ENCODE measurements at regions not wholly inside any gene's neighbourhood (a gene's known extent, or its start where the extent isn't known, plus 50 kb on each side); places are given as distances from the start of the nearest gene placed in this dataset.
A peak's percentile ranks its signal among the peaks of the same experiment; 100 is the strongest.

GRCh38 chr7:35581605-35582210 is 113.2 kb downstream of the HERPUD2 start:
- DNase-seq (ENCODE audit: low read depth), result no peak

- DNase-seq (ENCODE audit: low read depth), result no peak
These were observed 118.8 kb downstream of the HERPUD2 start for GRCh38 chr7:35576031-35576573.

- no peak for DNase-seq (ENCODE audit: low read depth)
These were observed 123.2 kb downstream of the HERPUD2 start for GRCh38 chr7:35571611-35572240.

- no peak for DNase-seq (ENCODE audit: low read depth)
These were observed 124.0 kb downstream of the HERPUD2 start for GRCh38 chr7:35570937-35571336.

GRCh38 chr7:35565927-35566326 is 129.0 kb downstream of the HERPUD2 start:
- DNase-seq (ENCODE audit: low read depth), result no peak

GRCh38 chr7:35558841-35559240 is 136.1 kb downstream of the HERPUD2 start:
- DNase-seq (ENCODE audit: low read depth), result no peak

GRCh38 chr7:35556515-35557471 is 138.1 kb downstream of the HERPUD2 start:
- DNase-seq (ENCODE audit: low read depth), result no peak

- DNase-seq (ENCODE audit: low read depth), result peak; percentile 58
These were observed 139.0 kb downstream of the HERPUD2 start for GRCh38 chr7:35555934-35556333.

GRCh38 chr7:35555386-35555785 is 139.5 kb downstream of the HERPUD2 start:
- no peak for DNase-seq (ENCODE audit: low read depth)

- no peak for DNase-seq (ENCODE audit: low read depth)
These were observed 141.4 kb downstream of the HERPUD2 start for GRCh38 chr7:35553519-35553918.

- no peak for DNase-seq (ENCODE audit: low read depth)
These were observed 142.2 kb downstream of the HERPUD2 start for GRCh38 chr7:35552691-35553090.

- no peak for DNase-seq (ENCODE audit: low read depth)
These were observed 143.4 kb downstream of the HERPUD2 start for GRCh38 chr7:35551321-35552081.

- DNase-seq (ENCODE audit: low read depth), result no peak
These were observed 144.1 kb downstream of the HERPUD2 start for GRCh38 chr7:35550831-35551230.

GRCh38 chr7:35549781-35550180 is 145.2 kb downstream of the HERPUD2 start:
- DNase-seq (ENCODE audit: low read depth), result no peak

- DNase-seq (ENCODE audit: low read depth), result no peak
These were observed 146.6 kb downstream of the HERPUD2 start for GRCh38 chr7:35548291-35548690.

- DNase-seq (ENCODE audit: low read depth), result no peak
These were observed 148.1 kb downstream of the HERPUD2 start for GRCh38 chr7:35546691-35547429.

- no peak for DNase-seq (ENCODE audit: low read depth)
These were observed 149.1 kb downstream of the HERPUD2 start for GRCh38 chr7:35545831-35546230.

GRCh38 chr7:35544028-35544742 is 150.8 kb downstream of the HERPUD2 start:
- no peak for DNase-seq (ENCODE audit: low read depth)

- DNase-seq (ENCODE audit: low read depth), result peak; percentile 58
These were observed 157.6 kb downstream of the HERPUD2 start for GRCh38 chr7:35537067-35538023.

Measured in iris pigment epithelial cell (primary cell).